Left lobe of liver (tissue), 2 donors: ENCODE measurements at regions not wholly inside any gene's neighbourhood (a gene's known extent, or its start where the extent isn't known, plus 50 kb on each side); places are given as distances from the start of the nearest gene placed in this dataset.
"Not testable (repeated sequence)": the region's sequence is repeated elsewhere in the genome, so short reads cannot be mapped to it uniquely, and the experiment has no call there.

Experiments used
- ATAC-seq: fragments of 200-7000 bp; cut with Tn5 transposase; one replicate; pipeline ENCODE4 v1.9.1; 2020; ENCODE audit warnings: mild to moderate bottlenecking, moderate library complexity
- DNase-seq: peaks from one replicate; pipeline ENCODE4 v3.0.0-alpha.2; 2020; ENCODE audit warnings: low spot score
- donor health status: DM: no; HTN: no; CAD: no; lungs with moderate emphysema.
- donor health status: DM: no; HTN: yes; CAD: no.

GRCh38 chr2:175872721-175873120 lies 129.3 kb downstream of the LNPK start:
- DNase-seq (no peak), ATAC-seq (no peak)

GRCh38 chr2:175872005-175872348 lies 130.1 kb downstream of the LNPK start:
- DNase-seq = no peak
- no peak for ATAC-seq

- DNase-seq = no peak
- ATAC-seq = no peak
Measured at GRCh38 chr2:175871331-175872004, 130.6 kb downstream of the LNPK start.

GRCh38 chr2:175865716-175866115 lies 136.4 kb downstream of the LNPK start:
- ATAC-seq (no peak), DNase-seq (no peak)

GRCh38 chr2:175864137-175864850 lies 137.8 kb downstream of the LNPK start:
- ATAC-seq = no peak
- no peak for DNase-seq

- ATAC-seq = no peak
- DNase-seq = no peak
Measured at GRCh38 chr2:175861958-175862357, 140.1 kb downstream of the LNPK start.

- ATAC-seq = no peak
Measured at GRCh38 chr2:175855794-175856453, 146.1 kb downstream of the LNPK start.

GRCh38 chr2:175855236-175855635 lies 146.8 kb downstream of the LNPK start:
- no peak for DNase-seq

More at GRCh38 chr2:175855794-175856453, 146.1 kb downstream of the LNPK start:
- no peak for DNase-seq

GRCh38 chr2:175854665-175855064 lies 147.4 kb downstream of the LNPK start:
- no peak for DNase-seq
- ATAC-seq = no peak

More at GRCh38 chr2:175855236-175855635, 146.8 kb downstream of the LNPK start:
- no peak for ATAC-seq

GRCh38 chr2:175854129-175854528 lies 147.9 kb downstream of the LNPK start:
- ATAC-seq = no peak
- DNase-seq = no peak

- ATAC-seq (no peak), DNase-seq (no peak)
Measured at GRCh38 chr2:175853616-175853890, 148.5 kb downstream of the LNPK start.

GRCh38 chr2:175852879-175853615 lies 149.0 kb downstream of the LNPK start:
- DNase-seq = no peak
- ATAC-seq = no peak

GRCh38 chr2:175847128-175847527 lies 154.9 kb downstream of the LNPK start:
- ATAC-seq (no peak), DNase-seq (no peak)

GRCh38 chr2:175844169-175844568 lies 157.9 kb downstream of the LNPK start:
- ATAC-seq (no peak), DNase-seq (no peak)

- DNase-seq (no peak), ATAC-seq (no peak)
Measured at GRCh38 chr2:175843625-175844024, 158.4 kb downstream of the LNPK start.

- DNase-seq = no peak
- no peak for ATAC-seq
Measured at GRCh38 chr2:175842996-175843395, 159.1 kb downstream of the LNPK start.

GRCh38 chr2:175840765-175841164 lies 161.3 kb downstream of the LNPK start:
- ATAC-seq, DNase-seq: not testable (repeated sequence)

- DNase-seq (no peak), ATAC-seq (no peak)
Measured at GRCh38 chr2:175840256-175840655, 161.8 kb downstream of the LNPK start.

GRCh38 chr2:175838979-175839378 lies 163.1 kb downstream of the LNPK start:
- DNase-seq (no peak), ATAC-seq (no peak)

- no peak for ATAC-seq
- DNase-seq = no peak
Measured at GRCh38 chr2:175837046-175837445, 165.0 kb downstream of the LNPK start.

GRCh38 chr2:175836361-175836760 lies 165.7 kb downstream of the LNPK start:
- DNase-seq (no peak), ATAC-seq (no peak)

- DNase-seq = no peak
Measured at GRCh38 chr2:175834477-175834876, 167.6 kb downstream of the LNPK start.

More at GRCh38 chr2:175834477-175834876, 167.6 kb downstream of the LNPK start:
- no peak for ATAC-seq
